Left colon (tissue), 2 donors: ENCODE measurements at regions not wholly inside any gene's neighbourhood (a gene's known extent, or its start where the extent isn't known, plus 50 kb on each side); places are given as distances from the start of the nearest gene placed in this dataset.
"Not testable (repeated sequence)": the region's sequence is repeated elsewhere in the genome, so short reads cannot be mapped to it uniquely, and the experiment has no call there.

Experiments used
- ATAC-seq: fragments of 200-7000 bp; cut with Tn5 transposase; one replicate; pipeline ENCODE4 v1.9.1; 2020; ENCODE audit warnings: mild to moderate bottlenecking, moderate library complexity
- DNase-seq, 2 donors: peaks; one replicate each; pipeline ENCODE4 v3.0.0-alpha.2; 2020
- intact Hi-C, 2 donors: fragments of 100-400 bp; cut with DNase I in 1 of 2; cut with micrococcal nuclease in 1 of 2; formaldehyde crosslinking; loops; one replicate each; pipeline versions ENCODE4 v1.11.2 to v1.14.0; 2022; cut with DNase I, micrococcal nuclease
- donor health status: DM: no; HTN: no; CAD: no.
- donor health status: DM: yes; HTN: yes; CAD: no.

DNA sequence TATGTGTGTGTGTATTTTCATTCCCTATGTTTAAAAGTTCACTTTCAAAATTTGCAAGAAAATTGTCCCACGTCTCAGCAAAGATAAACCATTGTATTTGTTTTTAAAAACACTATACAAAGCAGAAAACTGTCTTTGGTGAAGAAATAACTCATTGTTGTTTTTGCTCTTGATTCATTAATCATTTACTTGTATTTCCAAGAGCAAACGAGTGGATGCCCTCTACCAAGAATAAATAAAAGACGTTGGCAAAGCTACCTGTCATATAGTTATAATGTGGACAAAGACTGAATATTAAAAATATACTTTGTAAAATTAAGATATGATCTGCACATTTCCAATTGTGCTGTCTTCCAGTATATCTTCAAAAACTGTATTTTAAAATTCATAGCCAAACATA is 210.9 kb upstream of the NDST3 start:
- no peak for DNase-seq
- no peak for ATAC-seq
- intact Hi-C loops = no loop called here

DNA sequence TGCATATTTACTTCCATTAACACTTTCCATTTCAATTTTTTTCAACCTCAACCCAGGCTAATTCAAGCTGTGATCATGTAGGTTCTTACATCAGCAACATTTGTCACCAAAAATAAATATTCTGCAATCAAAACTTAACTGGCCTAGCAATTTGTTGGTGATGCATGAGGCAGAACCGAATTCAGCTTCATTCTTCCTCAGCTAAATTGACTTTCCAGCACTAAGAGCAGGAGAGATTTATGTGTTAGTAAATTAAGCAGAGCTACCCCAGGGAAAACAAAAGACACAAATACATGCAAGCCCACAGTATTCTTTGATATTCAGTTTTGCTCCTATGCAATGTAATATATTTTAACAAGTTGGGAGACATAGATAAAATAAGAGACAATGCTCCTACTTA is 208.7 kb upstream of the NDST3 start:
- intact Hi-C loops = no loop called here
- ATAC-seq (no peak), DNase-seq (no peak)

- no peak for DNase-seq
- intact Hi-C loops = no loop called here
- ATAC-seq = no peak
Measured at GRCh38 chr4:117831060-117831683, 203.1 kb upstream of the NDST3 start.

DNA sequence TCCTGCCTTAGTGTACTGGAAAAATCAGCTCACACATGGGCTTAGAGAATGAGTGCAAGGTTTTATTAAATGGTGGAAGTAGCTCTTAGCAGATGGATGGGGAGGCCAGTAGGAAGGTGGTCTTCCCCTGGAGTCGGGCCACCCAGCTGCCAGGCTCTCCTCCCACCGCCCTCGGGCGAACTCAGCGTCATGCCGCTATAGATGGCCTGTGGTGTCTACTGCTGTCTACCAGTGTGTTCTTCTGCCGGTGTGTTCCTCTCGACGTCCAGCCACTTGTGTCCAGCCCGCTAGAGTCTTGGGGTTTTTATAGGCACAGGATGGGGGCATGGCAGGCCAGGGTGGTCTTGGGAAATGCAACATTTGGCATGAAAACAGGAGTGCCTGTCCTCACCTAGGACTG is 198.7 kb upstream of the NDST3 start:
- intact Hi-C loops = no loop called here
- DNase-seq (no peak), ATAC-seq (no peak)

DNA sequence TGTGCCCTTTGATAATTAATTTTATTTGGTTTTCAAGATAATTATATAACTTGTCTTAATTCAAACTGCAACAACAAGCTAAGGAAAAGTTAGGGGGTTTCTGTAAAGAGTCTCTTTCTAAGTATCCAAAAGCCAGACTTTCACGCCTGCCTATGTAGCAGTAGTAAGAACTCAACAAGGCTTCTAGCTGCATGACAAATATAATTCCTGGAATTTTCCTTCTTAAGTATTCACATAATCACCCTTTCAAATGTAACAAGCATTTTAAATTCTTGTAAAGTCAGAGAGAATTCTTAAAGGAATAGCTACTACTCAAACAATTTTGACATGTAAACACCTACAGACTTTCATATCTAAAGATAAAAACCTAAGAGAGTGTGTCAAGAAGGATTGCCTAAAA is 189.7 kb upstream of the NDST3 start:
- no peak for ATAC-seq
- intact Hi-C loops = no loop called here

GRCh38 chr4:117845270-117845669 is 189.0 kb upstream of the NDST3 start:
- DNase-seq (no peak), ATAC-seq (peak; percentile 58)

More for the DNA sequence above, 189.7 kb upstream of the NDST3 start:
- no peak for DNase-seq

DNA sequence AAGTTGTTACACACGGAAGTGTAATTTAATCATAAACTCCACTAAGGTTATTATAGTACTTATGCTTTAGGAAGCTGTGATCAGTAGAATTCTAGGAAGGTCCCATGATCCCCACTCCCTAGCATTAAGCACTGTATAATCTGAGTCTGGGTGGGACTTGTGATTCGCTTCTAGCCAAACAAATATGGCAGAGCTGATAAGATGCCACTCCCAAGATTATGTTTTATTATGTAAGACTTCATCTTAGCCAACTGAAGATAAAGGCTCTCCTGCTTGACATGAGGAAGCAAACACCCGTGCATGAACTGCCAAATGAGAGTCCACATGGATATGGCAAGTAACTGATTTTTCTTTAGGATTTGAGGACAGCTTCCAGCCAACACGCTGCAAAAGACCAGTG is 186.4 kb upstream of the NDST3 start:
- DNase-seq = peak; percentile 16 to 28
- intact Hi-C loops = no loop called here
- ATAC-seq = peak; percentile 96

More at GRCh38 chr4:117845270-117845669, 189.0 kb upstream of the NDST3 start:
- intact Hi-C loops = no loop called here

DNA sequence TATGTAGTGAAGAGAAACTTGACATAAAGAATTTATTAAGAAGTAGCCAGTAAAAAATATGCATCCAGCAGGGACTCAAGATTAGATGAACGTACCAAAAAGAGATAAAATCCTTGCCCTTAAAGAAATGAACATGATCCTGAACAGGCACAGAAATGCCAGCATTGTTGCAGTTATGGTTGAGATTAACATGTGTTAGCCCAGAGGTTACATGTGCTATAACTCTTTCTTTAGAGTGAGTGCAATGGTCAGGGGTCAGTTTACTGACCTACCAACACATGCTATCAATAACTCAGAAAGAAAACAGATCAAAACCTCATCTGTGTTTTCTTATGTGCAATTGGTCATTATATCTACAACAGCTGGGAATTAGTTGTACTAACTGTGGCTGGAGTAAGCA is 166.1 kb upstream of the NDST3 start:
- ATAC-seq (no peak), DNase-seq (no peak)
- intact Hi-C loops = no loop called here

DNA sequence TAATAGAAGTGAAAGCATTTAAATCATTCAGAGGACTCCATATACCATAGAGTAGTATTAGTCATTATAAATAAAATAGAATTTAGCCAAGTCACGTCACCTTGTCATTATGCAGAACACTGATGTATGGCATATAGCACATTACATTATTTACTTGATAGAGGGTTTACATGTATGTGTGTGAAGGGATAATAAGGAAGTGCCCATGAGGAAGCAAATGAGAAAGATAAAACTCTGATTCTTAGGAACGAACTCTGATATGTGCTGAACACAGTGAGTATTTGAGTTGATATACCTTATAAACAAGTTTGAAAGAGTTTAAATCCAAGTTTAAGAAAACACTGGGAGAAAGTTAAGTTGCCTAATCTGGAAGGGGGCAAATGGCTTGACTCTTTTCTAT is 160.5 kb upstream of the NDST3 start:
- intact Hi-C loops = no loop called here
- ATAC-seq = peak; percentile 98

DNA sequence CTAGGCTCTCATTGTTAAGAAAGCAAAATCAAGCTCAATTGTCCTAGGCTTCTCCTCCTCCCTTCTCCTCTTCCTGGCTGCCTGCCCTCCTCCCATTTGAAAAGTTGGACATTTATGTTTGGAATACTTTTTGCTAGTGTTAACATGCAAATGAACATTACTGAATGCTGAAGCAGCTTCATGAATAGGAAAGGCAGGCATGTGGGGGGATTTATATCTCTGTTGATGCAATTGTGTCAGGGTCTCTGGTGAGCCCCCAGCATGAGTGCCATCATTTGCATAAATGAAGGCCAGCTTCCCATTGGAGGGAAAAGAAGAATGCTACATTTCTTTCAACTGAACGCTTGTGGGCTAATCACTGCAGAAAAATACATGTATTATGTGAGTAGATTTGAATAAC is 160.1 kb upstream of the NDST3 start:
- intact Hi-C loops = no loop called here
- ATAC-seq (peak; percentile 54), DNase-seq (no peak)

More for the DNA sequence above, 160.5 kb upstream of the NDST3 start:
- no peak for DNase-seq

- intact Hi-C loops = no loop called here
- ATAC-seq (no peak), DNase-seq (no peak)
Measured at GRCh38 chr4:117889978-117890377, 144.3 kb upstream of the NDST3 start.

GRCh38 chr4:117893207-117893606 is 141.1 kb upstream of the NDST3 start:
- intact Hi-C loops = no loop called here
- DNase-seq (no peak), ATAC-seq (no peak)

- intact Hi-C loops = no loop called here
- DNase-seq (no peak), ATAC-seq (no peak)
Measured at GRCh38 chr4:117898496-117898895, 135.8 kb upstream of the NDST3 start.

DNA sequence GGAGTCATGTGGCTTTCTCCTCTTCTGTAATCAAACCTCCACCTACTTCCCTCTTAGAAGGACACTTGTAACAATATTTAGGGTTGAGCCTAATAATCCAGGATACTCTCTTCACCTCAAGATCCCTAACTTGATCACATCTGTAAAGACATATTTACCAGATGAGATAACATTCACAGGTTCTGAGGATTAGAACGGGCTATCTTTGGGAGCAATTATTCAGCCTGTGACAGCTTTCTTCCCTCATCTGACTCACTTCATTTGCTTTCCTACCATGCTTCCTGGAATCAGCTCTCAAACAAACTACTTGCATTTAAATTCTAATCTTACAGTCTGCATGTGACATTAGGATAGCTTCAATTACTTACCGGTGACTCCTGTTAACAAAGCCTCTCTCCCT is 133.5 kb upstream of the NDST3 start:
- DNase-seq (no peak), ATAC-seq (no peak)
- intact Hi-C loops = no loop called here

DNA sequence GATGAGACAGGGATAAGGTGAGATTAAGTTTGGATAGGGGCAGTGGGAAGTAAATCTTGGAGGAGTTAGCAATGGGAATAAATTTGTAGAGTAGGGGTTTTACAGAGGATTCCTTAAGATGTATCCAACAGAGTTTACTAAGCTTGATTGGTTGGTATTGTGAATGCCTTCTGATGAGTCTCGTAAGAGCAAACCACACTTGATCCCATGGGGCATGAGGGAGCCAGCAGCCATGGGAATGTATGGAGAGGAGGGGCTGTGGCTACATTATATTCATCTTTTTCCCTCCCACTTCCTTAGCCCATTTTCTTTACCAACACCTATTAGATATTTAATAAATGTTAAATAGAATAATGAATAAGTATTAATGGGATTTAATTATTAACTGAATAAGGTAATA is 126.6 kb upstream of the NDST3 start:
- intact Hi-C loops = no loop called here
- ATAC-seq (no peak), DNase-seq (no peak)

DNA sequence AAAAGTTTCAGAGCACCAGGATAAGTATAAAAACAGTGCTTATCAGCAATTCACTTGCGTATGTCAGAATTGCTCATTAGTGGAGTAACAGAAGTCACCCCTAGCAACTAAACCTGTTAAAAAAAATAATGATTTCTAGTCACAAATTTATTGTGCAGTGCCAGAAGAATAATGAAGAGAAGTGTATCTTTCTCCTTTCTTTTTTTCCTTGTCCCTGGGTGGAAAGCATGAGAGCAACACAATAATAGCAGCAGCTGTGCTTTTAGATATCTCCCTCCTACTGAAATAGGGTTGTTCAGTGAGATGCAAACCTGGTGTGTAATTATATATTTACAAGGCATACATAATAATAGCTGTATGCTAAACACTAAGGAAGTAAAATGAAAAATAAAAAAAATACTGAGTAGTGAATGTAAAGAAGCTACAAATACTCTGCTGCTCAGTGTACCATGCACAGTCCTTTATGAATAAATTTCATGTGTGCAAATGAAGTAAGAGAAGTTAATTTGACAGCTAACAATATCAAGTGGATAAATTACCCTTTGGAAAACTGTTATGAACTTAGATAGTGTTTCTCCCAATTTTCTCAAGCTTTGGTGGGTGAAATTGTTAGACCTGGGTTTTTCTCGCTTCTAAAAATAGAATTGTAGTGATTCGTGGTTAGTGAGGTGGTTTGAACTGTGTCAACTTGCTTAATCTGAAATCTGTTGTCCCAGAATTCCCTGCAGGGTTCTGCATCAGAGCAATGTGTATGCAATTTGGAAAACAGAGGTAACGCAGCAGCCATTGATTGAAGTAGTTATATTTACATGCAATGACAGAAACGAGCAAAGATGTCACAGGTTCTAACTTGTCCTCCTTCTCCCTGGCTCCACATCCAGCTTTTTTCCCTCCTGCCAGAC is 125.7 kb upstream of the NDST3 start:
- intact Hi-C loops = no loop called here
- DNase-seq (no peak), ATAC-seq (no peak)

GRCh38 chr4:117916728-117917127 is 117.6 kb upstream of the NDST3 start:
- no peak for ATAC-seq

DNA sequence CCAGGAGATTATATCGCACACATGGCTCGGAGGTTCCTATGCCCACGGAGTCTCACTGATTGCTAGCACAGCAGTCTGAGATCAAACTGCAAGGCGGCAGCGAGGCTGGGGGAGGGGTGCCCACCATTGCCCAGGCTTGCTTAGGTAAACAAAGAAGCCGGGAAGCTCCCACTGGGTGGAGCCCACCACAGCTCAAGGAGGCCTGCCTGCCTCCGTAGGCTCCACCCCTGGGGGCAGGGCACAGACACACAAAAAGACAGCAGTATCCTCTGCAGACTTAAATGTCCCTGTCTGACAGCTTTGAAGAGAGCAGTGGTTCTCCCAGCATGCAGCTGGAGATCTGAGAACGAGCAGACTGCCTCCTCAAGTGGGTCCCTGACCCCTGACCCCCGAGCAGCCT is 112.0 kb upstream of the NDST3 start:
- not testable (repeated sequence) for DNase-seq, ATAC-seq

More at GRCh38 chr4:117916728-117917127, 117.6 kb upstream of the NDST3 start:
- intact Hi-C loops = no loop called here
- no peak for DNase-seq

DNA sequence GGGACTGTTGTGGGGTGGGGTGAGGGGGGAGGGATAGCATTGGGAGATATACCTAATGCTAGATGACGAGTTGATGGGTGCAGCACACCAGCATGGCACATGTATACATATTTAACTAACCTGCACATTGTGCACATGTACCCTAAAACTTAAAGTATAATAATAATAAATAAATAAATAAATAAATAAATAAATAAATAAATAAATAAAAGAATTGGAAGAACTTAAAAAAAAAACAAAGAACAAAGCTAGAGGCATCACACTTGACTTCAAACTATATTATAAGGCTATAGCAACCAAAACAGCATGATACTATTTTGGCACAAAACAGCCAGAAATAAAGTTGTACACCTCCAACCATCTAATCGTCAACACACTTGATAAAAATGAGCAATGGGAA is 106.5 kb upstream of the NDST3 start:
- DNase-seq, intact Hi-C loops, ATAC-seq: not testable (repeated sequence)

More for the DNA sequence above, 112.0 kb upstream of the NDST3 start:
- intact Hi-C loops = not testable (repeated sequence)

DNA sequence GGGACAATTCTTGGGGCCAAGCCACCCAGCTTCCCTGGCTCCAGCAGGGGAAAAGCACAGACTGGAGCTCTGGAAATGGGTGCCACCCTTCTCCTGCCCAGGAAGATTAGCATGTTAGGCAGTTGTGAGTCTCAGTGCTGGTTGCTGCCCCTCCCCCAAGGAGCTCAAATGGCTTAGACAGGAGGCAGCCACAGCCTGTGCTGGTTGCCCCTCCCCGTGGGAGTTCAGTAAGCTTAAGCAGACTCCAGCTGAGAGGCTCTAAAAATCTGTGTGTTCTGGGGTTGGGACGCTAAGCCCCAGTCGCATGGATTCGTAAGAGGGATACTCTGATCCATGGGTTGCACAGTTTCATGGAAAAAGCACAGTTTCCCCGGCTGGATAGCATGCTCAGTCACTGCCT is 92.7 kb upstream of the NDST3 start:
- DNase-seq = no peak
- intact Hi-C loops = no loop called here
- ATAC-seq = no peak
